HG03460 (cell line): ENCODE measurements at regions not wholly inside any gene's neighbourhood (a gene's known extent, or its start where the extent isn't known, plus 50 kb on each side); places are given as distances from the start of the nearest gene placed in this dataset.

ENCODE experiments used
- ATAC-seq: cut with Tn5 transposase; IDR thresholded peaks from one replicate; pipeline ENCODE4 v1.9.1; 2021; ENCODE audit not compliant: unreplicated experiment

DNA sequence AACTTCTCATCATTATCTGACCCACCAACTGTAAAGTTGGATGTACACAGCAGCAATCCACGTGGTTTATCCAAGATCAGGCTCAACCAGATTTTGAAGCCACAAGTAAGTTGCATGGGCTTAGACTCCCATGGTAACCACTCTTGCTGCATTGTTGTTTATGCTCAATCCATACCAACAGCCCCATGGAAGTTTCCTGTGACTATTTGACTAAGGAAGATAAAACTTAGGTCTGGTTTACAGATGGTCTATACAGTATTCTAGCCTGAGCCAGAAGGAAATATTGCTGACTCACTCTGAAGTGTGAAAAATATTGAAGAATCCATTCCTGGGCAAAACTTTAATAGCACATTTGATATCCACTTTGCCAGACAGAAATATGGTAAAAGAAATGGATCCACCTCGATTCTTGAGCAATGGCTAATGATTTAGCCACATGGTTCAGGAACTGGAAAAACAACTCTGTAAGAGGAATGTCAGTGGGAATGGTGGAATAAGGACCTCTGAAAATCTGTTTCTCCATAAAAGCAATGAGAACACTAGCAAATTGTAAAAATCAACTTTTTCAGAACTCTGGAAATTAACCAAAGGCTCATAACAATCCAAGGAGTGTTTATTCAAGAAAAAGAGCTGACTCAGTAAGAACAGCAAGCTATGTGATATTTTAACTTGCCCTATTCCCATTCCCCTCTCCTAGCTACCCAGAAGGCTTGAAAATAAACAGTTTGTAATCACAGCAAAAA is 162.9 kb upstream of the STT3B start:
- no peak for ATAC-seq

DNA sequence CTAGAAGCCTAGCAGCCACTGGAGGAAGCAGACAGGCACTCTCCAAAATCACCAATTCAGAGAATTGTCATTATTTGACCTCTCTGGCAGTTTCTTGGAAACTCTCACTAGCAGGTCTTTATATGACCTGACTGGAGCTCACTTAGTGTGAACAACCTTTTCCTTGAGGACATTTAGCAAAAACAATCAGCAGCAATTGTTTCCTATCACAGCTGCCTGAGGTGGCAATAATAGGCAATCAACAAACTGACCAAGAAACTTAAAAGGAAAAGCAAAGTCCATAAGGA is 162.4 kb upstream of the STT3B start:
- ATAC-seq: no peak

DNA sequence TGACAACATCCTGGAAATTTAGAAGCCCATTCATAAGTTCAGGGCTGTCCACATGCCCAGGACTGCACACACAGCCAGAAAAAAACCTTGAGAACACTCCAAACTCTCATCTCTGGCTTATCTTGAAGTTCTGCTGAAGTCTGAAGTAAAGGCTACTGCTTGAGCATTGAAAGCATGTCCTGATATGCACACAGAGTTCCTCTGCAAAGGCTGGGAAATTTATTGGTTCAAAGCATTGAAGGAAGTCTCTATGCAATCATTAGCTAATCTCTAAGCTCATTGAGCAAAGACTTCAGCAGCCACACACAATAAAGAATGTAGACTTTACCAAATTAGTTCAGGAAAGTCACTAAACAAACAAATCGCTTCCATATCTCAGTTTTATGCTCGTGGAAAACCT is 162.0 kb upstream of the STT3B start:
- ATAC-seq: no peak

DNA sequence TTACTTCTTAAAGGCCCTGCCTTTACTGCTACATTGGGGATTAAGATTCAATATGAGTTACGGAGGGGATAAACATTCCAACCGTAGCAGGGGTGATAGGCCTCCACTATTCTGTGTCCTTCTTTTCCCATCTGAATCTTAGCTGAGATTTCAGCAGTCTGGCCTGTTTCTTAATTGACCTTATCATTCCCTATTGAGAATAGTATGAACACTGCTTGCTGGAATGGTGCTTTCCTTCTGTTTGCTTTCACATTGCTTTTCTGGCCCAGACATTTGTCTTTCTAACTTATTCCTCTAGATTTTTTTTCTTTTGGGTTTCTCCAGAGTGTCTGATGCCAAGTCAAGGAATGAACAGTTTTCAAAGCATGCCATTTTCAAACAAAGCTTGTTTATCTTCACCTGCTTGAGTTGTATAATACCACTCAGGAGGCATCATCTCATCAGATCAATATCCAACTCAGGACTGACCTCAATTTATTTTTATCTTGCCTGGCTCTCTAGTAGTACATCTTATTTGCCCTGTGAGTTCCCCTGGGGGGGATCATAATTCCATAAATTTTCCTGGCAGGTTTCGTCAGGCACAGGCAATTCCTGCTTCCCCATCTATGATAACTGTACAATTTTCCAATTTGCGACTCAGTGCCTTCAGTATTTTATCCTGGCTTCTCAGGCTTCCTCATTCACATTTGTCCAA is 161.1 kb upstream of the STT3B start:
- no peak for ATAC-seq

DNA sequence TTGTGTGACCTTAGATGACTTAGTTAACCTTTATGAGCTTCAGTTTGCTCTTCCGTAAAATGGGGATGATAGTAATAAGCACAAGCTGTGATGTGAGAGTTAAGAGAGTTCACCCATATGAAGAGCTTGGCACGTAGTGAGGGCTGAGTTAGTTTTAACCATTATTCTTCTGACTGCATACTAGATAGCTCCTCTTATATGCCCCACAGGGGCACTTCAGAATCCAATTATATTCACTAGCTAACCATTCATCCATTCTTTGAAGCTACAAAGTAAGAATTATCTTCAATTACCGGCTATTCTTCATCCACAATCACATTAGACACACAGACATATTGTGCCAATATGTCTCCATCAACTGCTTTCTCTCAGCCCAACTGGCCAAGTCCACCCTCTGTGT is 159.0 kb upstream of the STT3B start:
- no peak for ATAC-seq

DNA sequence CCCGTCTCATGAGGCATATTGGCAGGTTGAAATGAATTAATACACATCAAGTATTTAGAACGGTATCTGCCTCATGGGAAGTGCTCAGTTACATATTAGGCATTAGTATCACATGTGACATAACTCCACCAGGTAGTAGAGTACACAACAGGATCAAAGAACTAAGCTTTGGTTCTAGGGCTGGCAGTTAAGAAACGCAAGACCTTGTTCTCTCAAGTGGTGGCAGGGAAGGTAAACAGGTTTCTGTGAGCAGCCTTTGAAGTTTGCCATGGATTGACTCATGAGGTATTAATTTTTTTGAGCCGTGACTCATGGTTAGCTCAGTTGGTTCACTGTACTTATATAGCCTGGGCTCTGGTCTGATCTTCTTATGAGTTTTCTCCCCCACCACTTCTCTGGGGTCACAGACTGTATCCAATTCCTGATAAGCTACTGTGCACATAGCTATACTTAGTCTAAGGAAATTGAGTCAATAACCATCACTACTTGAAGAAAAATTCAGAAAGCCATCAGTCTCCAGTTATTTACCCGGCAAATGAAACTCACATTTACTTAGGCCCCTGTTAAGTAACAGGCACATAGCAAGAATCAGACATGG is 155.6 kb upstream of the STT3B start:
- ATAC-seq: no peak

DNA sequence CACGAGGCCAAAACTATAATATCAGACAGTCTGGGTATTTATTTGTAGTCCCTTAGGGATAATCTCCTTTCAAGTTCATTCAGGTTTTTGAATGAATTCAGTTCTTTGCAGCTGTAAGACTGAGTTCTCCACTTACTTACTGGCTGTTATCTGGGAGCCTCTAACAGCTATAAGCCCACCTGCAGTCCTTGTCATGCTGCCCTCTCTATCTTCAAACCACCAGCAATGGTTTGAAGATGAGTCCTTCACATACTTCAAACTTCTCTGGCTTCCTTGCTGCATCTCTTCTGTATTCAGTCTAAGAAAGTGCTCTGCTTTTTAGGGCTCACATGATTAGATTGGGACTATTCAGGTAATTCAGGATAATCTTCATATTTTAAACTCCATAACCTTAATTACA is 154.5 kb upstream of the STT3B start:
- no peak for ATAC-seq

DNA sequence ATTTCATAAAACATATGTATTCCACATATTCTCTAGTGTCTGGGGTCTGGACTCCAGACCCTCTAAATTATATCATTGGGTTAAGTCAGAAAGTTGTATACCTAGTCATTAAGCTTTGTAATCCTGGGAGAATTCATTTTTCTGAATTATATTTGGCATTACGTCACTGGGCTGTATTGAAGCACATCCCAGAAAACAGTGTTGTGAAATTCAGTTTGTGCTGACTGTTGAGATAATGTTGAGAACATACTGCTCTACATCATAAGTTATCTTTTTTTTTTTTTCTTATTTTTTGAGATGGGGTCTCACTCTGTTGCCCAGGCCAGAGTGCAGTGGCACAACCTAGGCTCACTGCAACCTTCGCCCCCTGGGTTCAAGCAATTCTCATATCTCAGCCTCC is 153.1 kb upstream of the STT3B start:
- no peak for ATAC-seq

DNA sequence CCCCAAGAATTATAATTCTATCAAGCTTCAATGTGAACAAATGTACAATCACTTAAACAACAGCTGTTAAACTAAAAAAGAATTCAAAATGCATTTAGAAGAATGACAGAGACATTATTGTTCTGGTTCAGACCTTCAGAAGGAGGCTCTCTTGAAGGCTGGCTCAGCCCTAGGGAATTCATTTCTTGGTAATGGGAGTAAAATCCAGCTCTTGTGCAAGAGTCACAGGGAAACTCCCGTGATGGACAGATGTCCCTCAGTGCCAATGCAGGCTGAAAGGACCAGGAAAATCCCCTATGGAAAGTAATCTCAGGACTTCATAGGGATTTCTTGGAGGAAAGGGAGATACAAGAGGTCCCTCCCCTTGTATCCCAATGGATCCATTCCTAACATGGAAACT is 149.9 kb upstream of the STT3B start:
- no peak for ATAC-seq

DNA sequence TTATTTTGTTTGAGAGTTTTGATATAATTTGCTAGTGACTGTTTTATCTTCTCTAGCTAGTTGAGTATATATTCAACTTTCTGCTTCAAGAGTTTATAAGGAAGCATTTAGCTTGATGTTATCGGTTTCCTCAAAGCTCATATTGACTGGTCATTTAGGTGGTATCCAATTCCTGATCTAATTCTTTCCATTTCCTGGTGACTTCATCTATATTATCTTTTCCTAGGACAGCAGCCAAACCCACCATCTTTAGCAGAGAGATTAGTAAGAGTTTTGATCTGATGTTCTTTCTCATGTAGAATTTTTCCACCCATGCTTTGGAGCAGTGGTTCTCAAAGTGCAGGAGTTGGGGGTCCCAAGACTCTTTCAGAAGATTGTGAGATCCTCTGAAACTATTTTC is 148.6 kb upstream of the STT3B start:
- ATAC-seq: no peak

DNA sequence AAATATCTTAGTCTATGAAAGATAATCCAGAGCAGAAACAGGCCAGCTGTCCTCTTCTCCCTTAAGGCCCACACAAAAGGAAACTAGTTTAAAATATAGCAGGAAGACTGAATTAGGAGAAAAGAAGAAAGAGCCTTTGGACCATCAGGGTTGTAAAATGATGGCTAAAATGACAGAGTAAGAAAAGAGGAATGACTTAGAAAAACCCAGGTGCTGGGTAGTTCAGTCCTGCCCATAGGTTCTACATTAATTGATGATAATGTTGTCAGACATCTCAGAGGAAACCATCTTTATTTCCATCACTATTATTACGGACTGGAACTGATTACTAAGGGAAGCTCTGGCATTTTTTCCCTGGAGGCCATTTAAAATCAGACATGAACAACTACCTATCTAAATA is 142.8 kb upstream of the STT3B start:
- ATAC-seq: no peak

DNA sequence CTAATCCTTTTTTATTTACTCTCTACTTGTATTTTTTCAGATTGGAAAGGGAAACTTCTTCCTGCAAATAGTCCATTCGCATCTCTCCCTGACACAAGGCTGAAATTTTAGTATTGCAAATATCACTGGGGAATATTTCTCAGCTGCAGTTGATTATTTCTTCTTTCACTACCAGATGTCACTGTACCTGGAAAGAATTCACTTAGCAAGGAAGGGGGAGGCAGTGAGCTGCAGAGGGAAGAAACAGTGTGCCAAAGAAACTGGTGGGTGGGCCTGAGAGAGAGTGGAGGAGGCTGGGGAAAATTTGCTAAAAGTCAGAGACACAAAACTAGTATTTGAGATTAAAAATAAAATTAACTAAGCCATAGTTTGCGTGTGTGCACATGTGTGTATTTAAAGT is 142.3 kb upstream of the STT3B start:
- ATAC-seq: no peak

DNA sequence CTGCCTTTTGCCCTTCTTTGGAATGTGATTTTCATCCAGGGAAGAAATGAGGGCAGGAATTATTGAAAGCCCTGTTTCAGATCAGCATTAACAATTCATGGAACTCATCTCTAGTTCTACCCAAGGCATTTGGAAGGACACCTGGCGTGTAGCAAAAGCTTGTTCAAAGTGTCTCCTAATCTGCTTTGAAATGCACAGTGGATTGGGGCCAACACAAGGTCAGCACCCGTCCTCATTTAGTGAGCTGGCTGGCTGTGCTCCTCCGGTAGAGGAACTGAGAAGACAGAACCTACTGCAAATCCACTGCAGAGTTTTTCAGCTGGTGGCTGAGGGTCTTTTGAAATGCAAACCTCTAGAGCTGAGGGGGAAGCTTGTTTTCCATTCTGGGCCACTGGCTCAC is 141.6 kb upstream of the STT3B start:
- no peak for ATAC-seq

DNA sequence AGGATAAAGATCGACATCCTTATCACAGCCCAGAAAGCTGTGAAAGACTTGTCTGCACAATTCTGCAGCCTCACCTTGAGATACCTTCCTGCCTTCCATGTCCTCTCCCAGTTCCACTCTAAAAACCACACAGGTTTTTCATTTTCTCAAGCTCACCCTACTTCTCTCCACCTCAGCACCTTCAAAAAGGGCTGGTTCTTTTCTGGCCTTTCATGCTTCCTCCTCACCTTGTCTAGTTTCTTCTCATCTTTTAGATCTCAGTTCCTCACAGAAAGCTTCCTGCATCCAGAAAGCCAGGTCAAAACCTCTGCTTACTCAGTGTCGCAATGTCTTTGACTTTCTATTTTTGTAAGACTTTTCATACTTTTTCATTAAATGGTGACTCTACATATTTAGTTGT is 140.2 kb upstream of the STT3B start:
- ATAC-seq: no peak

DNA sequence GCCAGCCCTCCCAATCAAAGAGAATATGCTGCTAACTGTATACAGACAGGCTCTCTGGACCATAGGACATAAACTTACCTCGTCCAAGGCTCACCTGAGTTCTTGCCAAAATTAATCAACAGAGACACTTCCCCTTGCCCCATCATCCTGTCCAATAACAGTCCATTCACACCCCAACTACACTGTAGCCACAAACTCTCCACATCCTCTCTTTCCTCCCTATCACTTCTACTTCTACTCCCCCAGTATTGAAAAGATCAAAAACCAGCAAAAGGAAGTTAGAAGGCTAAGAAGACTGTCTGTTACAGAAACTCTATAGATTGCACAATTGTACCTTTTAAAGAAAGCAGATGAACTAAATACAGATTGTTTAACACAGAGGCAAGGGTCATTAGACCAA is 133.5 kb upstream of the STT3B start:
- ATAC-seq: no peak

DNA sequence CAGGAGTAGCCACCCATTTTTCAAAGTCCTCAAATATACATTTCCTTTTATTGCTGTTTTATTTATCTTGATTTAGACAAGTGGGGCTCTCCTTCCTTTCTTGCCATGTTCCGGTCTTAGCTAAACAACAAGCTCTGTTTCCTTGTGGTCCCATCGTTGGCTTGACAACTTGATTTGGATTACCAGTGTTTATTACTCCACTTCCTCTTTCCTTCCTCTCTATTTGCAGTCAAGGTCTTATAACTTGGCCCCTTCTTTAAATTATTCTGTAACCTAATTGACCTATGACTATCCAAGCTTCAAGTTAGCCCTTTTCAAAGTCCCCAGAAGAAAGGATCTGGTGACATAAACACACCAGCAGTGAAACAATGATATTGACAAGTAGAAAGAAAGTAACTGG is 130.6 kb upstream of the STT3B start:
- ATAC-seq: no peak

DNA sequence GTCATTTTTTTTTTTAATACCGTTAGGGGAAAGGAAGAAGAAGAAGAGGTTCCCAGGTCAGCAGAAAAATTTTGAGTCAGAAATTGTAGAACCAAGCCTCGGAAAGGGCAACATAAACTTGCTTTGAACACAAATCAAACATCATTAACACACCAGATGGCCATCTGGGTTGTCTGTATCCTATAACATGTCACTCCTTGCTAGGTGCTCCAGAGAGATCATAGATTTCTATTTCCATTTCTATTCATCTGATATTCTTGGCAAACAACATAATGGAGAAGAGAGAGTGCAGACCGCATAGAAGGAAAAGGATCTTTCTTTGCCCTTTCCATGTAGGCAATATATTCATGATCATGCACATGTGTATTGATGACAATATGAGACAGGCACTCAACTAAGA is 129.5 kb upstream of the STT3B start:
- no peak for ATAC-seq

DNA sequence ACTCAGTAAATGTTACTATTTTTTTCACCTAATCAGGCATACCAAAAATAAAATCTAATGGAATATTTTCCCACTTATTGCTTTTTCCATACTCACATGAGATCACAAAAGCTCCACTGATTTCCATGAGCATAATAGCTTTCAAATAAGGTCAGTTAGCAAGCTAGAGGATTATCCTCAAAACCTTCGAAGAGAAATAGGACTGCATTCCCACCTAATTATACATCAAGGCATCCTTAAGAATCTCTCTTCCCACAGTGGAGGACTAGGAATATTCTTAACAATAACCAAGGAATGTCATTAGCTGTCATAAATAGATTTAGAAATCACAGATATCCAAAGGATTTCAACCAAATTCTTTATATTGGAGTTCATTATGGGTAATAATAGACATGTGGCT is 127.9 kb upstream of the STT3B start:
- ATAC-seq: no peak

DNA sequence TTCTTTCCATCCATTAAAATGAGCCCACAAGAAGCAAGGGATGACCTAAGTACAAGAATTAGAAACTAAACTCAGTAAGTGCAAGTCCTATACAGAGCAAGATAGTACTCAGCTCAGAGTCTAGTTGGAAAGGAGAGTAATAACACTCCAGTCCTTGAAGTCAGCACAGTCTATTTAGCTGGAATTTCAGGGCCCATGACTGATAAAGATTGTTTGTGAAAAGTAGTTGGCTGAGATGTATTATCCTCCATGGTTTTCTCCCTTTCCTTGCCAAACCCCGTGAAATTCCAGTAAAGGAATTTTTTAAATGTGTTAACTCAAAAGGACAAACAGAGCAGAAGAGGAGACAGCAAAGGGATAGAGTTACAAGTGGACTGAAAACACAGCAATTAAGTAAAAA is 127.2 kb upstream of the STT3B start:
- ATAC-seq: no peak

DNA sequence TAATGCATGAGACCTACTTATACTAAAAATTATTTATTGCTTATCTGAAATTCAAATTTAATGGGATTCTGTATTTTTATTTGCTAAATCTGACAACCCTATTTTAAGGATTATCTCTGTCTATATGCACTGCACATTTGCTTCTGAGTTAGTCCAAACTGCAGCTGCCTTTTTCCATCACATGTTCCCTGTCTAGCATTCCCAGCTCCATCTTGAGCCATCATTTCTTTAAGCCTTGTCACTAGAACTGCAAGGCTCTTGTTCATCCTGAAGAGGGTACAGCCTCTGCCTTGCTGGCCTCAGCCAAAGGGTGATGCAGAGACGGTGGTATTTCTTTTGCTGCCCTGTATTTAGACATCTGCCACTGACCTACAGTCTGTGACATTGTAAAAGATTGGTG is 125.8 kb upstream of the STT3B start:
- no peak for ATAC-seq

DNA sequence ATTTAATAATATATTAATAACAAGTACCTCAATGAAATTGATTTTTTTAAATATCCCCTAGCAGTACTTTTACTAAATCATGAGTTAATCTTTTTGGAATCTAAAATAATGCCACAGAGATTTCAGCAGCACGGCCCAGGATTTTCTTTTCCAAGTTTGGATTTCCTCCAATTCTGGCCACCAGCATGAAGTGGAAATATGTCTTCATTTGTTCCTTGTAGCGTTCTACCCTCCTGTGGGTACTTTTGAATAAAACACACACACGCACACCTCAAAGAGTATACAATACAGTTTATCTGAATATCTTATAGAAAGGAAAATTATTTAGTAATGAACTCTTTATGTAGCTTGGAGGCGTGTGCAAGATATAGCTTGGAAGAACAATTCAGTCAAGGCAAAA is 125.1 kb upstream of the STT3B start:
- ATAC-seq: no peak

DNA sequence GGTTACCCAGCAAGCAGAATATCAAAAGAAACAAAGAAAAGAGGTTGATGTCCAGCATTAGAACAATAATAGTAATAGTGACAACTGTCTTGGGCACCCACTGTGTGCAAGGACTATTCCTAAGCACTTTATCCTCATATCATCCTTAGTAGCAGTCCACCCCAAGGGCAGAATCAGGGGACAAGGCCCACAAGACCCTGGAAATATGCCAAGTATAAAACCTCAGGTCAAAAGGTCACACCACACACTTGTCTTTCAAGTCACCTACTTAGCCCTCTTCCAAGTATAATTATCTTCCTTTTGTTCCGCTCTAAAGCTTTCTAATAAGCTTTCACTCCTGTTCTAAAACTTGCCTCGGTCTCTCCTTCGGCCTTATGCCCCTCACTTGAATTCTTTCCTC is 124.0 kb upstream of the STT3B start:
- no peak for ATAC-seq

DNA sequence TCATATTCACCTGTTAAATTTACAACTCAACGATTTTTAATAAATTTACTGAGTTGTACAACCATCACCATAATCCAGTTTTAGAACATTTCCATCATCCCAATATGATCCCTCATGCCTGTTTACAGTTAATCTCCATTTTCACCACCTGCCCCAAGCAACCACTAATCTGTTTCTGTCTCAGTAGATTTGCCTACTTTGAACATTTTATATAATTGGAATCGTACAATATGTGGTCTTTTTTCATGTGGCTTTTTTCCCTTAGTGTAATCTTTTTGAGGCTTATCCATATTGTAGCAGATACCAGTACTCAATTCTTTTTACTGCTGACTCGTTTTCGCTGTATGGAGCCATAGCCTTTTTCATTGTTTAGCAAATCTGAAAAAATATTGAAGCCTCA is 123.3 kb upstream of the STT3B start:
- ATAC-seq: no peak
